PC-9 (cell line): ENCODE measurements at regions not wholly inside any gene's neighbourhood (a gene's known extent, or its start where the extent isn't known, plus 50 kb on each side); places are given as distances from the start of the nearest gene placed in this dataset.

Source experiments
- CTCF ChIP-seq: fragments of 200-600 bp; sonication (generic); conservative IDR thresholded peaks from 2 replicates; pipeline ENCODE4 v1.6.1; 2017; ENCODE audit warnings: mixed run types, antibody characterized with exemption, mild to moderate bottlenecking, moderate library complexity
- EZH2 ChIP-seq: fragments of 200-600 bp; sonication (generic); IDR thresholded peaks from 2 replicates; pipeline ENCODE4 v1.8.0; 2017; ENCODE audit warnings: antibody characterized with exemption, low read depth

- no peak for TF ChIP-seq CTCF
- TF ChIP-seq EZH2 = no peak
These were observed 261.6 kb upstream of the VLDLR start for GRCh38 chr9:2359891-2360471.
